GM19025 (cell line): ENCODE measurements at regions not wholly inside any gene's neighbourhood (a gene's known extent, or its start where the extent isn't known, plus 50 kb on each side); places are given as distances from the start of the nearest gene placed in this dataset.

ENCODE experiments used
- ATAC-seq: cut with Tn5 transposase; IDR thresholded peaks from one replicate; pipeline ENCODE4 v1.9.1; 2021; ENCODE audit warnings: mild to moderate bottlenecking, low read depth, moderate library complexity; ENCODE audit not compliant: unreplicated experiment

GRCh38 chr5:113896789-113897188, 383.3 kb downstream of the YTHDC2 start:
- ATAC-seq, result no peak

GRCh38 chr5:113897748-113898147, 384.3 kb downstream of the YTHDC2 start:
- no peak for ATAC-seq

GRCh38 chr5:113900141-113900540, 386.6 kb downstream of the YTHDC2 start:
- ATAC-seq, result no peak

GRCh38 chr5:113900816-113901215, 387.3 kb downstream of the YTHDC2 start:
- no peak for ATAC-seq

- no peak for ATAC-seq
Observed at GRCh38 chr5:113901718-113902117, 388.2 kb downstream of the YTHDC2 start.

GRCh38 chr5:113902917-113903660, 389.6 kb downstream of the YTHDC2 start:
- no peak for ATAC-seq

GRCh38 chr5:113909782-113910181, 396.3 kb downstream of the YTHDC2 start:
- no peak for ATAC-seq

- ATAC-seq, result no peak
Observed at GRCh38 chr5:113917997-113918396, 404.5 kb downstream of the YTHDC2 start.

GRCh38 chr5:113922343-113922742, 408.8 kb downstream of the YTHDC2 start:
- ATAC-seq, result no peak

- ATAC-seq, result no peak
Observed at GRCh38 chr5:113935453-113935852, 422.0 kb downstream of the YTHDC2 start.

GRCh38 chr5:113937301-113937700, 423.8 kb downstream of the YTHDC2 start:
- ATAC-seq, result no peak

GRCh38 chr5:113939988-113940387, 421.9 kb upstream of the KCNN2 start:
- ATAC-seq, result no peak

GRCh38 chr5:113950186-113950585, 411.7 kb upstream of the KCNN2 start:
- ATAC-seq, result no peak

- no peak for ATAC-seq
Observed at GRCh38 chr5:113965225-113965624, 396.6 kb upstream of the KCNN2 start.

GRCh38 chr5:113969901-113970300, 392.0 kb upstream of the KCNN2 start:
- no peak for ATAC-seq

- ATAC-seq, result no peak
Observed at GRCh38 chr5:113971454-113971853, 390.4 kb upstream of the KCNN2 start.

GRCh38 chr5:113974976-113975375, 386.9 kb upstream of the KCNN2 start:
- no peak for ATAC-seq

- no peak for ATAC-seq
Observed at GRCh38 chr5:113984928-113985327, 376.9 kb upstream of the KCNN2 start.

GRCh38 chr5:113985505-113985904, 376.4 kb upstream of the KCNN2 start:
- ATAC-seq, result no peak

- no peak for ATAC-seq
Observed at GRCh38 chr5:113989278-113989912, 372.5 kb upstream of the KCNN2 start.

GRCh38 chr5:113989913-113990305, 372.0 kb upstream of the KCNN2 start:
- no peak for ATAC-seq

- no peak for ATAC-seq
Observed at GRCh38 chr5:114001076-114001475, 360.8 kb upstream of the KCNN2 start.
